Ishikawa (cell line): ENCODE measurements at regions not wholly inside any gene's neighbourhood (a gene's known extent, or its start where the extent isn't known, plus 50 kb on each side); places are given as distances from the start of the nearest gene placed in this dataset.

ENCODE experiments used
- CREB1 ChIP-seq: IDR thresholded peaks from 2 replicates; pipeline ENCODE4 v1.6.1; 2012; ENCODE audit warnings: low read depth
- MAX ChIP-seq: IDR thresholded peaks from 2 replicates; pipeline ENCODE4 v1.6.1; 2012
- NFIC ChIP-seq: IDR thresholded peaks from 2 replicates; pipeline ENCODE4 v1.6.1; 2012
- RAD21 ChIP-seq: IDR thresholded peaks from 2 replicates; pipeline ENCODE4 v1.6.1; 2012; ENCODE audit warnings: low read depth
- TAF1 ChIP-seq: IDR thresholded peaks from 2 replicates; pipeline ENCODE4 v1.6.1; 2012; ENCODE audit warnings: low read depth, mild to moderate bottlenecking
- TCF12 ChIP-seq: IDR thresholded peaks from 2 replicates; pipeline ENCODE4 v1.6.1; 2012; ENCODE audit warnings: low read depth
- TEAD4 ChIP-seq: IDR thresholded peaks from 2 replicates; pipeline ENCODE4 v1.6.1; 2012
- YY1 ChIP-seq: IDR thresholded peaks from 2 replicates; pipeline ENCODE4 v1.6.1; 2012; ENCODE audit warnings: low read depth

GRCh38 chr10:131688304-131688703 is 212.5 kb upstream of the PPP2R2D start:
- TF ChIP-seq CREB1 = no peak
- TF ChIP-seq TEAD4 = no peak
- no peak for TF ChIP-seq NFIC
- no peak for TF ChIP-seq MAX
- TF ChIP-seq TAF1 = no peak
- TF ChIP-seq RAD21 = no peak
- no peak for TF ChIP-seq TCF12
- no peak for TF ChIP-seq YY1
